GM19395 (cell line): ENCODE measurements at regions not wholly inside any gene's neighbourhood (a gene's known extent, or its start where the extent isn't known, plus 50 kb on each side); places are given as distances from the start of the nearest gene placed in this dataset.

ENCODE experiments used
- ATAC-seq: cut with Tn5 transposase; IDR thresholded peaks from one replicate; pipeline ENCODE4 v1.9.1; 2021; ENCODE audit warnings: mild to moderate bottlenecking, moderate library complexity; ENCODE audit not compliant: unreplicated experiment

DNA sequence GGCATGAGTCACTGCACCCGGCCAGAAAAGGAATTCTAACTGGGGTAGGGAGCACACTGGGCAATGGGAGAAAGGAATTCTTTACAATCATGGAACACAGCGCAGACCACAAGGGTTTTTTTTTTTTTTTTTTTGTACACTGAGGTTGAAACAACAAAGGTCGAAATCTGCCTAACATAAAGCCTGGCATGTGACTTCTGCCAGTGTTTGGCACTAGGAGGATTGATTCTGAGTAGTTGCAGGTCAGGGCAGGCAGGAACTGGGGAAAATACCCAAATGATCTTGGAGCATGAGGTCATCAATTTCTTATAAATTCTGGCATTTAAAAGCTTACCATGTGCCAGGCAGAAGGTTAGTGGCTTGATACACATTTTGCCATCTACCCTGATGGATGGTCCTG lies 202.0 kb upstream of the SNX19 start:
- ATAC-seq: no peak

DNA sequence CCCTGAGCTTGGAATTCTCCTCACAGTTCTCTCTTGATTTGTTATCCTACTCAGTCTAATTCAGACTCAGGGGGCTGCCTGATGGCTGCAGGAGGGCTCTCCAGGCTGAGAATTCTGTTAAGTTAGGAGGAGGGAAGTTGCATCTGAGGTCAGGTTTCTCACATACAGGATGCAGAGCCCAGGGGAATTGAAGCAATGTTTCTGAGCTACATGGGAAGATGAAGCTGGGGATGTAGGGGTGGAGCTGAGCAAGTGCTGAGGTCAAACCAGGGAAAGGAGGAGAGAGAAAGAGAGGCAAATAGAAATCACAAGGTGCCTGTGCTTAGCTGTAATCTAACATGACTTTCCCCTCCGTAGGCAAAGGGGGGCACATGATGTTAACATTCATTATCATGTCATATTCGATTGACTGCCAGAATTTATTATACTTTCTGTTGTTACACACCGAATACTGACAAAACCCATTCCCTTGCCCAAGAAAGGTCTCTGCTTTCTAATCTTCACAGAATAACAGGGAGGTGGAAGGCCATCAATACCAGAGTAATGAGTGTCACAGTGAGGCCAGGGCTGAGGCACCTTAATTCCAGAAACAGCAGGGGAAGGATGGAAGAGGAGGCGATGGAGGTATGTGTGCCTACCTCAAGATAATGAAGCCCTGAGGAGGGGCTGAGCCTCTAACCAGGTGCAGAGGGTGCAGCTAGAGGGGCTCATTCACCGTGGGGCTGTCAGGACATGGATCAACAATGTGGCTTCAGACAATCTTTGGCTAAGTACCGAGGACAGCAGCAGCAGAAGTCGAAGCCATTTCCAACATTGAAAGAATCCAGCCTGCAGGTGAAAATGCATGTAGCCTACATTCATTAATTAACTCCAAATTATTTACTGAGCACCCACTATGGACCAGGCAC lies 205.4 kb upstream of the SNX19 start:
- ATAC-seq: no peak

DNA sequence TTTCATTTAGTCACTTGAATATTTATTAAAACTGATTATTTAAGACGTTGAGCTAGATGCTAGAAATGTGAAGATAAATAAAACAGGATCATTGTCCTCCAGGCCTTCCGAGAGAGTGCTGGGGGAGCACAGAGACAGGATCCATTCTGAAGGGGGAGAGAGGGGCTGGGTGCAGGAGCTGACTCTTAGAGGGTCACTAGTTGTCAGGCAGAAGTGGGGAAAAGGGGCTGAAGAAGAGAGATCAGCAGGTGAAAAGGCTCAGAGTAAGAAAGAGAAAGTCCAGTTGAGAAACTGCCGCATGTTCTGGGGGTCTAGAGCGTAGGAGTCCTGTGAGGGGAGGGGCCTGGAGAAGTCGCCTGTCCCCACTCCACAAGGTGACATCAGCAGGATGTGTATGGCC lies 206.2 kb upstream of the SNX19 start:
- no peak for ATAC-seq

DNA sequence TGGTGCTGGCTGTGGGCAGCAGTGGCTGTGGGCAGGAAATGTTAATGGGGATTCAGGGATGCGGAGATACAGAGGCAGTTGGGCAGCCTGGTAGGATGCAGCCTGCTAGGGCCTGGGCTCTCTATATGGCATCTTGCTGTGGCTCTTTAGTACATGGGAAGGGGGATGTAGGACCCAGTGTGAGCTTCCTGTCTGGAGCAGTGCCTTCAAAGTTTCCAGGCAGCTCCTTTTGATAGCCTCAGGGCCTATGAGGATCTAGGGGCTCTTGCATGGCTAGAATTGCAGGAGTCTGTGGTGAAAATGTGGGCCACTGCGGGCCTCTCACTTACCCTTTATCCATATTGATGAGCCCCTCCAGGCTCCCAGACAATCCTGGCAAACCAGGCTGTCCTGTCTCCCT lies 213.2 kb upstream of the SNX19 start:
- no peak for ATAC-seq

DNA sequence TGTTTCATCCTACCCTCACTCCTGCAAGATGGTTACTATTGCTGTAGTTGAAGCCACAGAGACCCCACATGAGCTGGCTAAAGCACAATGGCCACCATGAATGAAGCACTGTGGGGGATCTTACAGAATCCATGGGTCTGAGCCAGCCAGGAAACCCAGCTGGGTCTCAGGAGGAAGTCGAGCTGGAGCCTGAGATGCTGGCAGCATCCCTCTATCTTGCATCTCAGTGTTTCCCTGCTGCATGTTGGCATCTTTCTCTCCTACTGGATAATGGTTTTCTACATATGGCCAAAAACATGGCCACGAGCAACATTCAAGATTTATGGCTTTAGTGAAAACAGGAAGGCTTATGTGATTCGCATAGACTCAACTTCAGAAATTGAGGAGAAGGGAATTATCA lies 219.3 kb upstream of the SNX19 start:
- ATAC-seq: no peak

DNA sequence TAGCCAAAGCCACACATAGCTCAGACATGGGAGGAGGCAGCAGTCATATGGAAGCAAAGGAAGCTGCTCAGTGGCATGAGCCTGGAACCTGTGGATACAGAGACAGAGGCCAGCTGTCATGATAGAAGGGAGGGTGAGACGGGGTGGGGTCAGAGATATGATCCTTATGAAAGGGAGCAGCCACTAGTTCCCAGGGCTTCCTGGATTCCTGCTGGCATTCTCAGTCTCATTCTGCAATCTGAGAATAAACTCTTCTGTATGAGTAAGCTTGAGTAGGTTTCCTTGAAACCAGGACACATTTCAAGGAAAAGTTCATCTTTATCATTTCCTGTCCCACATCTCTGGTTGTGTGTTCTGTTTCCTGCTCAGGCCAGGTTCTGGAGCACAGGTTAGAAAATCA lies 220.2 kb upstream of the SNX19 start:
- ATAC-seq: no peak

DNA sequence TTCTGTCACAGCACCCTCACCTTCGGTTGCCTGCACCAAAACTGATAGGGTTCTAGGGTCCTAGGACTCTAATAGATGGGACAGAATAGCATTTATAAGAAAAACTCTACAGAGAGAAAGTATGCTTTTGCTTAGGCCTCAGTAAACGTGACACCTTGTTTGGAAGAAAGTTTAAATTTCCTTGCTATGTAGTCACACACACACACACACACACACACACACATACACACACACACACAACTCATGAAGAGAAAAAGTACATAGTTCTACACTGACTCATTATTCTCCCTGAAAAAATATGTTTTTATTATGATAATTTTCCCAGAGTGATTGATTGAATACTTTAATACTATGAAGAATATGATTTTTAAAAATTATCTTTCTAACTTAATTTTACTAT lies 220.8 kb upstream of the SNX19 start:
- no peak for ATAC-seq

DNA sequence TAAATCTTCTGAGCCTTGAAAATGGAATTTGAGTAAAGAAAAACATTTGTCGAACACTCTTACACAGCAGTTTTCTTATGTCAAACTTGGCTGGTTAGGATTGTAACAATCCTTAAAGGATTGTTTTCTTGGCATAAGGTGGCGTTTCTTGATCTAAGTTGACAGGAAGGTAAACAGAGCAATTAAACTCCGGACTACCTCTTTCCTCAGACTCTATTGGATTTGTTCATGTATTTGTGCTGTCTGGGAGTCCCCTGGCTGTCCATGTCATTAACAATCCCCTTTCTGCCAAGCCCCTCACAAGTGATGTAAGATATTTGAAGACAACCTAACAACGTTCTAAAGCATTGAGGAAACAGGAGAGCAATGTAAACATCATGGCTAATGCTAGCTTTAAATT lies 222.5 kb upstream of the SNX19 start:
- no peak for ATAC-seq

DNA sequence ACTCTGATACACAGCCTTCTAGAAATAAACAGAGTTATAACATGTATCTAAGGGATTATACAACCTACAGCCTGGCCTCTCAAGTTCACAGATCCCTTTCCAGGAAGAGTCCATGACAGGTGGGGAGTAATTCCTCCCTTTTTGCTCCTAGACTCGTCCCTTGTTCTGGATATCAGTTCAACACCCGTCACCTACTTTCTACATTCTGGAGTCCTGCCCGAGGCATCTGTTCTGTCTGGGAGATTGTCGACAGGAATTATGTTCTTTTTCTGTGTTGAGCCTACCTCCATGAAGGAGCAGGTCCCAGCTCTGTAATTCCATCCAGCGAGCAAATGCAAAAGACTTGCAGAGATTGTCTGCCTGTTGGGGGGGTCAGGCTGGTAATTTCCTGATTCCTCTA lies 224.6 kb upstream of the NTM start:
- no peak for ATAC-seq

DNA sequence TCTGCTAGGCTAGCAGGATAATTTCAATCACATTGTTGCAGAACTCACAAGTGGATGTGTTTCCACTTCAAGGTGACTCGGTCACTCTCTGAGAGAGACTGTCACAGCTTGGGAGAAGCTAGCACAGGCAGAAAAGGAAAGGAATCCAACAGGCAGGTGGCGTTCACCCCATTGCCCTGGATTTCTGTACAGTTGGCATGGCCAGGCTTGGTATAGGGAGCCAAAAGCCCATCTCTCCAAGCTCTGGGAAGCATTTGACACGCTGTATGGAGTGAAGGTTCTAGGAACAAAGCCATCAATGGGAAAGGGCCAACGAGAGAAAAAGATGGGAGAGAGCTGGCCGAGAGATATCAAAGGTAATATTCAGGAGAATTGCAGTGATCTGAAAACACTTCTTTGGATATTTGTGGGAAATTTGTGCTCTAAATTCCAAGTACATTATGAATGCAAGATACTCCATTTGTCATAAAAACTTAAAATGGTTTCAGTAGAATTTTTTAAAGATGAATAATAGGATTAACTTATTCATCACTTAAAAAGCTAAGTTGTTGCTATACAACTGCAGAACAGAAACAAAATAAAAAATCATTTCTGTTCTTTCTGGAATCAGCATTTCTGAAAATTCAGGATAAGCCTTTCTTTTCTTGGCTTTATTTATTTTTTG lies 223.5 kb upstream of the NTM start:
- no peak for ATAC-seq

DNA sequence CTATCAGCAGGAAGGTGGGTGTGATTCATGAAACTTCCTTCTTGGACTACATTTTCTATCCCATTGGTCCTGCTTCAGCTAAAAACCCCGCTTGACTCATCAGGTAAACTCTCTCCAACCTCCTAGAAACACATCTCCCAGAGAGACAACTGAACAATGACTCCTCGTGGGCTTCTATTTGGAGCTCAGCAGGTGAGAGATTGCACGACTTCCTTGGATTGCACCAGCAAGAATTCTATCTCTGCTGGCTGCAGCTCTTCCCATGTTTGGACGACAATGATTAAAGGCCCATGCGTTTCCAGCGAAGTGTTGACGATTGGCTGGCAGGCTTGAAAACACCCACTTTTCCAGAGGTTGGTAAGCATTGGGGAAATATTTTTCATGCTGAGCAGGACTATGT lies 216.1 kb upstream of the NTM start:
- no peak for ATAC-seq

DNA sequence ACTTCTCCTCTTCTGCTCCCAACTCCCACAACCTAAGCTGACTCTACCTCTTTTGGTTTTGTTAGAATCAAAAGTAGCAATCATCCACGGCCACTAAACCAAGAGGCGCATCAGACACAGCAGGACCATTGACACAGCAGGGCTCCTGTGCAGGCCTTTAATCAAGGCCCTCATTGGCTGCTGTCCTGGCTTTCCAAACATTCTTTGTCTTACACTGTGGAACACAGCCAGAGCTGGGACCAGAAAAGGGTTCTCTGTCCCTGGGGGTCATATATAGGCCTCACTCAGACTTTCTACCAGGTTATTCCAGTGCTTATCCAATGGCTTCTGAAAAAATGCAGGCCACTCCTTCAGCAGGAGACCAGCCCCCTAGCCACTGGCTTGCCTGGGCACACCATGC lies 212.7 kb upstream of the NTM start:
- no peak for ATAC-seq

DNA sequence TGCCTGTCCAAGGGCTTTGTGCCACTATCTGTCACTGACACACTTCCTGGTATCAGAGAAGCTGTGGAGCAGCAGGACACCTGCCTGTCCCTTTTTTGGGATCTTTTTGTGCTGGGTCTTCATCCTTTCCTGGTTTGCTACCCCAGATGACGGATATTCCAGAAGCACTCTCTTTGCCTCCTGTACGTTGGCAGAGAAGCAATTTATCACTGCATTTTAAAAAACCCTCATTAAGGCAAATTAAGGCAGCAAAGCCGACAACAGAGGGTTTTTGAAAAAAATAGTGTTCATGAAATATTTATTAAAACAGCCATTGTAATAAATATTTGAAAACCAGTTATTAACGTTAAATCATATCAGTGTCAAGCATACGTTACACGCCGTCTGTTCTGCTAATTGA lies 209.6 kb upstream of the NTM start:
- ATAC-seq: no peak

DNA sequence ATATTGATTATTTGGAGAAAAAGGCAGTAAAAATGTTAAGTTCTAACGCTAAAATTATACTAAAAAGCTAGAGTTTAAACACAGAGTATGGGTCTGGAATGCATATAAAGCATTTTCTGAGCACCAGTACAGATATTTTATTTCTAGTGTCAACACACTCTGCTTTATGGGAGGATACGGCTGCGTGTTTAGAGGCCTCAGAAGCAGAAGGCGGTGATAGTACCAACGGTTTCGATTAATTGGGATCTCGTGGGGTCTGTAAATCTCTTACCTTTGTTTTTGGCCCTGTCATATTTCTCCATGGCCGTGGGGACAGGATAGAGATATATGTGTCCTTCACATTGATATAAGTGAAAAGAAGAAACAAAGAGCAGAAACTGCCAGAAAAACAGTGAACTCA lies 206.8 kb upstream of the NTM start:
- no peak for ATAC-seq

DNA sequence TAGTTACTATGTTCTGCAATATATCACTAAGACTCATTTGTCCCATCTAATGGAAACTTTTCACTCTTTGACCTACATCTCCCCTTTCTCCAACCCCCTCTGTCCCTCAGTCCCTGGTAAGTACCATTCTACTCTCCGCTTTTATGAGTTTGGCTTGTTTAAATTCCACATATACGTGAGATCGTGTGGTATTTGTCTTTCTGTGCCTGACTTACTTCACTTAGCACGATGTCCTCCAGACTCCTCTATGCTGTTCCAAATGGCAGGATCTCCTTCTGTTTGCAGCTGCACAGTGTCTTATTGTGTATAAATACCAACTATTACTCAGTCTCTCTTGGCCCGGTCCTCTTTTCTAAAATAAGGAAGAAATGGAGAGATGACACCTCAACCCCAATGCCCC lies 205.4 kb upstream of the NTM start:
- no peak for ATAC-seq

DNA sequence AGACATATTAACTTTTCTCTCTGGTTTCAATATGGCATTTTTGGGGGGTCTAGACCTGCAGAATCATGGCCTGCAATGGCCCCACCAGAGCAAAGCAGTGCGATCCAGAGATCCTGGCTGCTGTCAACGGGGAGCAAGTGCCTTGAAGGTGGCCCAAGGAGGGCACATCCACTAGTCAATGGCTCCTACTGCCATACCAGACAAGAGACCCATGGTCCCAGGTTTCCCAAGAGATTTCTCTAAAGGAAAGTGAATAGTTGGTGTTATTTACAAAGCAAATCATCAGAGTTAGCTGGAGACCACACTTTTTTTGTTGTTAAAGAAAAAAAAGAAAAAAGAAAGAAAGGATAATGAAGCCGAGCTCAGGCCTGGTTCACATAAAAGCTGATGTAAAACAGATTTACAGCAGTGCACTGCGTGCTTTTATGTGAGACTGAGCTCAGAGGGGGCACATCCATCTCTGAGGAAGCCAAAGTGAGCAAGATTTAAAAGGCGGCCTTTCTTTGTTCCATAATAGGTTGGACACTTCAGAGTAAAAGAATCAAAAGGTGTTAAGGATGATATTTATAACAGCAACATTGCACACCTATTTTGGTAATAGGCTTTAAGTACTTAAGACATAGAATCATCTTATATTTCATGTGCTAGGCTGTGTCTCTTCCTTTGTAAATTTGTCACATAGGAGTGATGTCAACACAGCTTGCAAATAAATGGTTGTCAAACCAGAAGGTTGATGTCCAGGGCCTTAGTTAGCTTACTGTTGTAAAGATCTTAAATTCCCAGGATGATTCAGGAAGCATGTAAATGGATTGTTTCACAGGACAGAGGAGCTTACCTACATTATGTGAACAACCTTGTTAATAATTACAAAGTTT lies 201.3 kb upstream of the NTM start:
- ATAC-seq: no peak

DNA sequence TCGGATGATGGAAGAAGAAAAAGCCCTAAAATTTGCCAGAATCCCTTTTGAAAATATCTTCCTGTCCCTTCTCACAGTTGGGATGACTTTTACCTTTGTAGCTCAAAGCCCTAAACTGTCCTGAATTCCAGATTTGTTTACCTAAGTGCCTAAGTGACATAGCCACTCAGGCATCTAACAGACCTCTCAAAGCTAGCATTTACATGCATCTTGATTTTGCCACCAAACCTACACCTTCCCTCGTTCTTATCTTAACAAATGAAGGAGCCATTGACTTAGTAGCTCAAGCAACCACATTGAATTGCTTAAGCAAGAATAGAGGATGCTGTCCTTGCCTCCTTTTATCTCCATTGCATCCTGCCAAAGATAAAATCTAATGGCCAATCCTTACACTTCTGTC lies 198.4 kb upstream of the NTM start:
- ATAC-seq: no peak

DNA sequence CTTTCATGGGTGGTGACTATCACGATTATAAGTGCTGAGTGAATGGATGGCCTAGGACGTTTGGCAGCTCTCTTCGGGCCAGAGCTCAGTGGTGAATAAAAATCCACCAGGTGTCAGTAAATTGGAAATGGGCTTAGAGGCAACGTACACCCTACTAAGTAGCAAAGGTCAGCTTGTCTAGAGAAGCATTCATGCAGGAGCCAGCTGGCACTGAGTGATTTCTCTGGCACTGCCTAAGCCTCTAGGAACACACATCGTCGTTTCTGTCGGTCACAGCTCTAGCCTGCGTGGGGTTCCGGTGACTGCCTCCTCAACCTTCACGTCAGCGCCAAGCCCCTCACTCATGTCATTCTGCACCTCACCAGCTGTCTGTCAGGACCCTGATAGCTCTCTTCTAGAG lies 192.4 kb upstream of the NTM start:
- no peak for ATAC-seq

DNA sequence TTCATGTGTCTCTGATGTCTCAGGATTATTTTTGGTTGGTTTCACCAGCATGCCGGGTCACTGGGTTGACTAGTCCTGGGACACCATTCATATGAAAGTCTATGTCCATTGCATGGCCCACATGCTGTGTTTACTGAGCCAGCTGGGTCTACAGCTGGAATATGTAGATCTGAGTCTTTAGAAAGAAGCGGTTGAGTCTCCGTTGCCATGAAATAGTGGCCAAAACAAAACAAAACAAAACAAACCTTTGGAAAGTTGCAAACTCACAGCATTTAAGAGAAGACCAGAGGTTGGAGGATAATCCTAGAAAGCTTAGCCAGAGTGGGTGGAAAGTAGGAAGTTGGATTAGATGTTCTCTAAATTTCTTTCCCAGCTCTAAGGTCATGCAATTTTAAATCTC lies 191.8 kb upstream of the NTM start:
- ATAC-seq: no peak

DNA sequence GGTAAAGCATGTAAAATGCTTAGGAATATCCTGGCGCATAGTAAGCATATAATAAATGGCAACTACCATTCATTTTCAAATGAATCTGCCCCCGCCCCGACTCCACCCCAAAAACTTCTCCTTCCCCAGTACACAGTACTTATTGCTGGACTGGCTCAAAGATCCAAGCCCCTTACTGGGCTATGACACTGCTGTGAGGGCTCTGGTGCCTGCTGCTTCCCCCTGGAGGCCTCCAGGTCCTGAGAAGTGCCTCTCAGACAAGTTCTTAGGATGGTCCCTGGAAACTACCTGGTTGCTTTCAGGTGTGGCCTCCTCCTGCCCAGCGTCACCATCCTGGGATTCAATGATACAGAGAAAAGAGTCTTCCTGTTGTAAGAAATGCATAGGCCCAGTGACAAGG lies 190.6 kb upstream of the NTM start:
- ATAC-seq: no peak

DNA sequence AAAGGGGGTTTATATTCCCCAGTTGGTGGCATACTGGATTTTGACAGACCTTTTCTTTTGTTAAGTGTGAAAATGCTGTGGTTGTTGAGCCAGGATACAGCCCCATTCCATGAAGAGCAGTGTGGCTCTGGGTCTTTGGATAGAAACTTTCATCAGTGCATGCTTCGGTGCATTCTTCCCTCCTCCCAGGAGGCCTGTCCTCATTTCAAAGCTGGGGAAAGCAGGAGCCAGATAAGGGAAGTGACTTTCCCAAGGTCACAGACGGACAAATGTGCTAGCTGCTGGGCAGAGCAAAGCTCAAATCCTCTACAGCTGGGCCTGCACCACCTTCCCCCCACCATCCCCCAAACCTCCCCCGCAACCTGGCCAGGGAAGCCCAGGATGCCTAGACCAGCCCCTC lies 184.5 kb upstream of the NTM start:
- ATAC-seq: no peak

DNA sequence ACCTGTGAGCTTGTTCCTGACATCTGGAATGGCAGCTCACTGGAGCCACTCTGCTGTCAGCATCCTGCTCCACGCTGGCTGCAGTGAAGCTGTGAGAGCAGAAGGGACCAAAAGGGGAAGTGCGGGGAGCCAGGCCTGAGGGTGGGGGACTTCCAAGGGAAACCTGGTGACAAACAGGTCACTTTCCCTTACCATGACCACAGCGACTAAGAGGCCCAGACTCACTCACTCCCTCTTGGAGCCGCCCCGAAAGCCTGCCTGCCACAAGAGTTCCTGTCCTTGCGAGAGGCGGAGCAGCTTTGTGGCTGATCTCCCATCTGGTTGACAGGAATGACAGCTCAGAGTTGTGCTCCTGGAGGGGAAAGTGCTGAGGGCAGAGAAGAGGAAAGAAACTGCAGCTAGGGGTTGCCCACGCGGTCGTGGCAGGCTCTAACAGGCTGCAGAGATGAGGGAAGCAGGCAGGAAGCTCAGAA lies 183.8 kb upstream of the NTM start:
- ATAC-seq: peak; percentile 92
